A549 (cell line): ENCODE measurements at regions not wholly inside any gene's neighbourhood (a gene's known extent, or its start where the extent isn't known, plus 50 kb on each side); places are given as distances from the start of the nearest gene placed in this dataset.

Experiments
- CTCF ChIP-seq: fragments of >200 bp; sonication (Bioruptor Twin); formaldehyde crosslinking; IDR thresholded peaks from 3 replicates; pipeline ENCODE4 v1.5.1; 2016
- EP300 ChIP-seq, 2 experiments: fragments of >200 bp; sonication (Bioruptor Twin); formaldehyde crosslinking; IDR thresholded peaks; 2 replicates in 1 of 2; 3 replicates in 1 of 2; pipeline ENCODE4 v1.6.1; 2016 to 2017
- HOXA7 ChIP-seq: fragments of 250-450 bp; sonication (Bioruptor Pico); IDR thresholded peaks from 2 replicates; pipeline ENCODE4 v1.5.0; 2020; ENCODE audit warnings: mild to moderate bottlenecking, moderate library complexity
- JUNB ChIP-seq: fragments of >200 bp; sonication (Bioruptor Twin); formaldehyde crosslinking; IDR thresholded peaks from 2 replicates; pipeline ENCODE4 v1.6.1; 2016
- MAX ChIP-seq: IDR thresholded peaks from 2 replicates; pipeline ENCODE4 v1.6.1; 2012
- POLR2AphosphoS2 ChIP-seq: conservative IDR thresholded peaks from 2 replicates; pipeline ENCODE4 v1.6.1; 2012; ENCODE audit warnings: low read length, improper control_type of control experiment, inconsistent platforms
- RCOR1 ChIP-seq: fragments of 150-350 bp; IDR thresholded peaks from 2 replicates; pipeline ENCODE4 v1.6.1; 2014; ENCODE audit warnings: antibody characterized with exemption, low read length, low read depth
- ZC3H11A ChIP-seq: fragments of 450-650 bp; IDR thresholded peaks from 2 replicates; pipeline ENCODE4 v1.6.1; 2014; ENCODE audit warnings: antibody characterized with exemption, mild to moderate bottlenecking

- TF ChIP-seq JUNB (no peak), CTCF (no peak), EP300 (IDR thresholded peaks at IDR 0.05) (no peak), HOXA7 (CRISPR knock-in tag) (no peak), RCOR1 (no peak), POLR2AphosphoS2 (no peak), MAX (no peak), ZC3H11A (no peak)
Observed at GRCh38 chr6:146883640-146884531, 285.1 kb downstream of the ADGB start.
